Bronchial epithelial cell (primary cell): ENCODE measurements at regions not wholly inside any gene's neighbourhood (a gene's known extent, or its start where the extent isn't known, plus 50 kb on each side); places are given as distances from the start of the nearest gene placed in this dataset.
"Not testable (repeated sequence)": the region's sequence is repeated elsewhere in the genome, so short reads cannot be mapped to it uniquely, and the experiment has no call there.

ENCODE experiments used
- DNase-seq: peaks from one replicate; pipeline ENCODE4 v3.0.0-alpha.2; 2010; ENCODE audit warnings: low read depth
- FAIRE-seq: peaks from 2 replicates; lab custom pipeline; 2011; peaks lifted over from hg19 to GRCh38; lab: Jason Lieb, UNC
- H3K27me3 ChIP-seq: 2 replicates; pipeline ENCODE4 v1.5.1; 2011; ENCODE audit warnings: low read length; ENCODE audit not compliant: control insufficient read depth, insufficient read depth
- H3K36me3 ChIP-seq: 2 replicates; pipeline ENCODE4 v1.5.1; 2011; ENCODE audit warnings: low read length; ENCODE audit not compliant: control insufficient read depth, insufficient read depth
- H3K4me3 ChIP-seq: 2 replicates; pipeline ENCODE4 v1.5.1; 2011; ENCODE audit warnings: mild to moderate bottlenecking, low read depth, low read length, control low read depth
- TF ChIP-seq, protein P1 (sequence below): IDR thresholded peaks from 2 replicates; pipeline ENCODE4 v1.5.1; 2011; ENCODE audit warnings: mild to moderate bottlenecking, moderate library complexity, low read length, control low read depth, inconsistent platforms; ENCODE audit not compliant: insufficient read depth, severe bottlenecking

DNA sequence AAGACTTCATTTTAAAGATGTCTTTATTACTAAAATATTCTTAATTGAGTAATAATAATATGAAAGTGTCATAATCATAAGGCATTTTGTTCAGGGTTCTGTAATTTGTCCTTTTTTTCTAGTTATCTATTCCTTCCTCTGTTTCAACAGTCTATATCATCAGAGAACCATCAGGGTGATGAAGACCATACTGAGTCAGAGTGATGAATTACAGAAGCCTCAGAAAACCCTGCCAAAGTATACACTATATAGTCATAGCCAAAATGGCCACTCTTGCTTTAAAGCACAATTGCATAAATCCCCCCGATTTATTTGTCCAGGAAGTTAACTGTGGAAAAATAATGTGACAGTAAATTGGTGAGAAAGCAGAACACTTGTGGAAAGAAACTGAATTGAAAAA lies 735.0 kb downstream of the EPHA7 start:
- FAIRE-seq (no peak), DNase-seq (peak; percentile 43)

DNA sequence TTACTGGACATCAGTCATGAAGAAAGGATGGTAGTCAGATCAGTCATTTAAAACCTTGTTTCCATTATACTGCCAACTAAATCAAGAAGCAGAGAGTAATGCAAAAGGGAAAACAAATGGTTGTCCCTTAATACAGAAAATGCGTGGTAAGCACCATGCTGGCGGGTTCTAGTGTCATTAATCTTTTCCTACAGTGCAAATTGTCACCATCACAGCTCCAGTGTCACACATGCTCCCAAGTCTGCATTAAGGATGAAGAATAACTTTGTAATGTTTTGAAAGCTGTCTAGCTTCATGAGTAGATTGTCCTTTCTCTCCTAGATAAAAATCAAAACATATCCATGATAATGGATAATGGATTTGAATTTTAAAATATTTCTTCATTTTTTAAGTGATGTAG lies 735.6 kb downstream of the EPHA7 start:
- no peak overlapping the region for H3K4me3 ChIP-seq
- DNase-seq, result no peak
- H3K27me3 ChIP-seq, result no peaks in the 10 kb centered on the region
- no peak for FAIRE-seq
- H3K36me3 ChIP-seq, result no peaks in the 10 kb centered on the region
- TF ChIP-seq, protein P1, sequence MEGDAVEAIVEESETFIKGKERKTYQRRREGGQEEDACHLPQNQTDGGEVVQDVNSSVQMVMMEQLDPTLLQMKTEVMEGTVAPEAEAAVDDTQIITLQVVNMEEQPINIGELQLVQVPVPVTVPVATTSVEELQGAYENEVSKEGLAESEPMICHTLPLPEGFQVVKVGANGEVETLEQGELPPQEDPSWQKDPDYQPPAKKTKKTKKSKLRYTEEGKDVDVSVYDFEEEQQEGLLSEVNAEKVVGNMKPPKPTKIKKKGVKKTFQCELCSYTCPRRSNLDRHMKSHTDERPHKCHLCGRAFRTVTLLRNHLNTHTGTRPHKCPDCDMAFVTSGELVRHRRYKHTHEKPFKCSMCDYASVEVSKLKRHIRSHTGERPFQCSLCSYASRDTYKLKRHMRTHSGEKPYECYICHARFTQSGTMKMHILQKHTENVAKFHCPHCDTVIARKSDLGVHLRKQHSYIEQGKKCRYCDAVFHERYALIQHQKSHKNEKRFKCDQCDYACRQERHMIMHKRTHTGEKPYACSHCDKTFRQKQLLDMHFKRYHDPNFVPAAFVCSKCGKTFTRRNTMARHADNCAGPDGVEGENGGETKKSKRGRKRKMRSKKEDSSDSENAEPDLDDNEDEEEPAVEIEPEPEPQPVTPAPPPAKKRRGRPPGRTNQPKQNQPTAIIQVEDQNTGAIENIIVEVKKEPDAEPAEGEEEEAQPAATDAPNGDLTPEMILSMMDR, result no peak

More for the DNA sequence above, 735.0 kb downstream of the EPHA7 start:
- Histone ChIP-seq H3K4me3 (no peak overlapping the region), H3K27me3 (no peaks in the 10 kb centered on the region), H3K36me3 (no peaks in the 10 kb centered on the region)
- TF ChIP-seq, protein P1, result no peak

DNA sequence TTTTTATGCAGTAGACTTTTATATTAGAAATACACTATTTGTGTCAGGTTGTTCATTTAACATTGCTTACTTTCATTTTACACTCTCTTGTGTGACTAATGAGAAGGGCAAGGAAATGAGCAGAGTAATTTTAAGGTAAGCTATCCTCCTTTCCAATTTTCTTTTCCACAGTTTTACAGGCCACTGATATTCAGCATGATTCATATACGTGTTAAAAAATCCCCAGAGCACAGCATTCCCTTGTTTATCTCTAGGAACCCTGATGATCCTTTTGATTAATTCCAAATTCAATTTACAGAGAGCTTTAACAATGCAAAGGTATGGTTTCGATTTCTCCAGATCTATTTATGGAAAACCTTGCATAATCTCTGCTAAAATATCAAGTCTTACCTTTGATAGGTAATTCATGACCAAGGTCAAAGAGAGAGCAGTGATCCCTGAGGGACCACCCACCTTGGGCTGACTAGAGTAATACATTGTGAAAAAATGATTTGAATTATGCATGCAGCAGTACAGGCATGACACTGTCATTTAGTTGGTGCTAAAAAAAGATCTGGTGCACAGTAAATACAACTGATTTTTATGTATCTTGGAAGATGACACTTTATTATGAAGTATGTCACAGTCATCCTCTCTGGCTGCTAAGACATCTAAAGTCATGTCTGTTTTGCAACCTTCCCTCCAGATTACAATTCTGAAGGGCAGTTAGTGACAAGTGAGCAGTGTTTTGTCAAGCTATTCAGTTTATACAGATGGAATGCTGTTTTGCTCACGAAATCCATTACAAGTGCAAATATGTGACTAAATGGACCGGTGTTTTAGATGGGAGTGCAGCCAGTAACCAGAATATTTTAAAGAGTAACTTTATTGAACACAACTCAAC lies 736.6 kb downstream of the EPHA7 start:
- TF ChIP-seq, protein P1, result no peak
- DNase-seq (no peak), FAIRE-seq (no peak)
- H3K4me3 ChIP-seq, result no peak overlapping the region
- H3K27me3 ChIP-seq, result no peaks in the 10 kb centered on the region
- H3K36me3 ChIP-seq, result no peaks in the 10 kb centered on the region

DNA sequence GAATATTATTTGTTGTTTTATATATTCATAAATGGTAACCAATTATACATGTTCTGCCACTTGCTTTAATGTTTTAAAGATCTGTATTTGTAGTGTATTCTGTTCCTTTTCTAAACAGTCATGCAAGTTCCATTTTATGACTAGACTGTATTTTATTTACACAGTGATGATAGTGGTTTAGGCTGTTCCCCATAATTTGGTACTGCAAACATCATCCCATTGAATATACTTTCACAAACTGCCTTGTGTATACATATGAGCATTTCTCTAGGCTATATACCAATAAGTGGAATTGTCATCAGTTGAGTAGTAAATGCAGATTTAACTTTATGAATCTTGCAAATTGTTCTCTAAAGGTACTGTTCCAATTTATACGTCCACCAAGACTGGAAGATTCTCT lies 738.0 kb downstream of the EPHA7 start:
- FAIRE-seq (no peak), DNase-seq (no peak)
- Histone ChIP-seq H3K36me3 (no peaks in the 10 kb centered on the region), H3K27me3 (no peaks in the 10 kb centered on the region), H3K4me3 (no peak overlapping the region)
- TF ChIP-seq, protein P1, result no peak

GRCh38 chr6:92671462-92671861 lies 747.9 kb downstream of the EPHA7 start:
- H3K27me3 ChIP-seq, H3K4me3 ChIP-seq, H3K36me3 ChIP-seq, FAIRE-seq: not testable (repeated sequence)
- peak; percentile 80 for DNase-seq

- FAIRE-seq (no peak), DNase-seq (no peak)
- no peak overlapping the region for H3K4me3 ChIP-seq
- no peaks in the 10 kb centered on the region for H3K36me3 ChIP-seq
- TF ChIP-seq, protein P1, result no peak
- no peaks in the 10 kb centered on the region for H3K27me3 ChIP-seq
These were observed 751.5 kb downstream of the EPHA7 start for GRCh38 chr6:92667843-92668242.
